HG02571 (cell line): ENCODE measurements at regions not wholly inside any gene's neighbourhood (a gene's known extent, or its start where the extent isn't known, plus 50 kb on each side); places are given as distances from the start of the nearest gene placed in this dataset.

Experiments used
- ATAC-seq: cut with Tn5 transposase; IDR thresholded peaks from one replicate; pipeline ENCODE4 v1.9.1; 2021; ENCODE audit warnings: mild to moderate bottlenecking, moderate library complexity; ENCODE audit not compliant: unreplicated experiment

DNA sequence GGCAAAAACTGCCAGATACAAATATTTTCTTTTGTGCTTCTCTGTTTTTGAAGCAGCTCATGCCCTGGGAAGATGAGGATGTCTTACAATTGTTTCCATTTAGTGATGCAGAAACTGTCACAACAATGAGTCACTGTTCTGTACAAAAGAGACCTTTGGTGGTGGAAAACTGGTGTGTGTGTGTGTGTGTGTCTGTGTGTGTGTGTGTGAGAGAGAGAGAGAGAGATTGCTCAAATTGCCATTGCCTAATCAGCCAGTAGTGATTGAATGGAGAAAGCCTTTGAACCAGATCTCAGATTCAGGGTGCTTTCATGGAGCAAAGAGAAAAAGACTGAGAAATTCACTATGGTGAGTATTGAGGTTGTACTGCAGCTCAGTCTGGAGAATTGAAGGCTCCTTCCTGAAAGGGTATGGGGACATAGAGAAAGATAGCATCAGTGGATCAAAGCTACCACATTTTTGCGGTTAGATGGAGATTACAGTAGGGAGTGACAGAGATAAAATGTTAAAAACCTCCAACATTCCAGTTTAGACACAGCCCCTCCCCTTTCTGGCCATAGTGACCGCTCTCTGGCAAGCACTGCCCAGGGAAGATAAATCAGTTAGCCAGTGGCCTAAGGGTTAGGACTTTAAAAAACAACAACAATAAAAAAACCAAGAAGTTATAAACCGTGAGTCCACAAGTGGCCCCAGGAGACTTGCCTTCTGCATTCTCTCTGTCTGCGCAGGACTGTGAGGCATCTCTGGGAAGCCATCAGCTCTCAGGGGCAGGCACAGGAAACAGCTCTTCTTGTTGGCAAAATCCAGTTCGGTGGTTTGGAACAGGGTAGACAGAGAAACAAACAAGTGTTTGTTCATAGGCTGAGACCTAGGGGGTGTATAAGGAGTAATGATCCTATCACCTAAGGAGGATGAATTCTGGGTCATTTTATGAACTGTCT is 406.5 kb downstream of the DUSP10 start:
- ATAC-seq, result no peak

DNA sequence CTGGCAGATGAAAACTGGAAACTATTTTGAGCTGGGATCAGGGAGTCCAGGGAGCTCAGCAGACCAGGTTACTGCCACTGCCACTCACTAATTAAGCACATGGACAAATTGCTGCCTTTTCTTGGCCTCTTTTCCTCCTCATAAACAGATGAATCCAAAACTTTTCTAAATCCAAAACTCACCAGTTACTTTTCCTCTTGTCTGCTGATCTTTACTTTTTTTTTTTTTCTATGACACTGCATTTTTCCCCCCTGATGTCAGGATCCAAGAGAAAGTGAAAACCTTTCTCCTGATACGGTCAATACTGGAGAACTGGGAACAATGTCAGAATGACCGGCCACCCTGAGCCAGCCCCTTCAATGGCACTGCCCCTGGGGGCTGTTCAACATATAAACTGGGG is 405.8 kb downstream of the DUSP10 start:
- no peak for ATAC-seq

DNA sequence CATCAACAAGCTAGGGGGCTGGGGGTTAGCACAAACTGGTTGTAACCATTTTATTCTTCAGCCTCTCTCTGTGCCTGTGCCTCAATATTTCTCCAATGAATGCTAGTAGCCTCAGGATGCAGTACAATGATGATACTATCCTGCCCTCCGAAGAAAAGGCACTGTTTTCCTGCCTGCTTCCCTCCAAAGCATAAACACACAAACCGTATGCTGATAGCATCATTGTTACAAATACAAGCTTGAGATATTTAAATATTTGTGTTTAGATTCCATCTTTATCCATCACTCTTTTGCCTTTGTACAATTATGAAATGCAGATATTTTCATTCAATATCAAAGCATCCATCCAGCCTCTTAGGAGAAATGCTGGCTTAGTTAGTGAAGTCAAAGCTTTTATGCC is 404.8 kb downstream of the DUSP10 start:
- no peak for ATAC-seq

DNA sequence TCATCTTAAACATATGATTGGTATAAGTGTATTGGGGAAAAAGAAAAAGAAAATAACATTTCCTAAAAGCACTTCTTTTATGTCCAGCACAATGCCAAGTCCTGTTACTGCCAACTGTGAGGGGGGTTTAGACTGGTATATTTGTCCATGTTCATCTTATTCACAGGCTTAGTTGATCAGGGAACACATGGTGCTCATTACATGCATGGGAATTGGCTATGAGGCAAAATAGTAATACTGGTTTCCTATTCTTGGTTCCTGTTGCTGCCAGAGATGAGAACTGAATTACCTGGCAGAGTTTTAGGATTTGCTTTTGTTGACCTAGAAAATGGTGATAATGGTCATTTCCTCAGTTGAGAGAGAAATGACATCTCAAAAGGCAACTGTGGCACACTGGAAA is 398.8 kb downstream of the DUSP10 start:
- no peak for ATAC-seq

DNA sequence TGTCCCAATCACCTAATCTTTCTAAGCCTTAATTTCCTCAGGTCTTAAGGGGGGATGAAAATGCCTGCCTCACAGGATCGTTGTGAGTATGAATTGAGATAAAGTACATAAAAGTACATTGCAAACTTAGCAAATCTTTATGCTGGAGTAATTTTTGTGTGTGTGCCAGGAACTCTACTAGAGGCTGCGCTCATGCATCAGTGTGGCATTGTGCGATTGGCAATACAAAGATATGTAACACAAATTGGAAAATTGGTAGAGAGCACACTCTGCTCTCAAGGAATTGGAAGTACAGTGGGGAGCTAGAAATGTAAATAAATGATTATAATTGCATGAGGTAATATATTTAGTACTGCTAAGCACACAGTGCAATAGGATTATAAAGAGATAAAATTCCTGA is 398.3 kb downstream of the DUSP10 start:
- no peak for ATAC-seq

DNA sequence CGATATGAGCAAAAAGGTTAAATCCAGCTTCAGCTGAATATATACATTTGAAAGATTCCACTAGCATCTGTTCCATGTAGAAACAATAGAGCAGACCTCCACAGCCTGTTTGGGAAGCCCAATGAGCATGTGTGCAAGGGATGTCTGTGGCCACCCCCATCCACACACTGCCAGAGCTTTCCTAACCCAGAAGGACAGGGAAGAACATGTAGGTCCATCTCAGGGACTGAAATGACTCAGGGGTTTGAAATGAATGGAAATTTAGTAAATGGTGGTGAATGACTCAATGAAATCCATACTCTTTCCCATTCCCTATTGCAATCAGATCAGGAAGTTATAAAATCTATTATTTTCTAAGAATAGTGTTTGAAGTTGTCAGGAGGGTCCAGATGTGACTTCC is 397.2 kb downstream of the DUSP10 start:
- no peak for ATAC-seq

DNA sequence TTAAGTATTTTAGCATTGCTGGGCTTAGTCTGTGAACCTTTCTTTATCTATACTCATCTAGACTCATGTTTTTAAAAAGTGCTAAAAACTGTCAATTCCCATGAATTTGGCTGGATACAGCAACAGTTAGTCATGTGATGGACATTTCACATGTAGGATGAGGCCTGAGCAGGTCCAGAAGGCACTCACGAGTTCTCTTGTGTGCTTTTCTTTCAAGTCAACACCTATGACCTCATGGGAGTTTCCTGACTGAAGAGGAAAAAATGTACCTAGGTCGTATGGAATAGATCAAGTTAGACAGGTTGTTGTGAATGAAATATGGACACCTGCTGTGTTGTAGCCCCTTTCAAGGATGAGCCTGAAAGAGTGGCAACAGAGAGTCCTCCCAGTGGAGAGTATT is 394.2 kb downstream of the DUSP10 start:
- no peak for ATAC-seq

DNA sequence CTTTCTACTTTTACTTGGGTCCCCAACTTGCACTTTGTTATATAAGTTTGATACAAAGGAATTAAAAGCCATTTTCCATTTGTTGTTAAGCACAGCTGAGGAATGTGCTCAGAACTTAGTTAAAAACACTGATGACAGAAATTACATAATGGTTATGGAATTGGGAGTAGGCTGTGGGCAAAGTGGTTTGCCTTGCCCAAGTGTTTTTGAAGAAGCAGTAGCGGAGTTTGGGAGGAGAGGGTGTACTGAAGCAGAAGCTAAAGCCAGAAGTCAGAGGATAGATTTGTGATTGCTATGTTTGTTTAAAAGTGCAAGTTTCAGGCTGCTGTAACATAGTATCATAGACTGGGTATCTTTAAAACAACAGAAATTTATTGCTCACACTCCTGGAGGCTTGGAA is 391.8 kb downstream of the DUSP10 start:
- ATAC-seq, result no peak

DNA sequence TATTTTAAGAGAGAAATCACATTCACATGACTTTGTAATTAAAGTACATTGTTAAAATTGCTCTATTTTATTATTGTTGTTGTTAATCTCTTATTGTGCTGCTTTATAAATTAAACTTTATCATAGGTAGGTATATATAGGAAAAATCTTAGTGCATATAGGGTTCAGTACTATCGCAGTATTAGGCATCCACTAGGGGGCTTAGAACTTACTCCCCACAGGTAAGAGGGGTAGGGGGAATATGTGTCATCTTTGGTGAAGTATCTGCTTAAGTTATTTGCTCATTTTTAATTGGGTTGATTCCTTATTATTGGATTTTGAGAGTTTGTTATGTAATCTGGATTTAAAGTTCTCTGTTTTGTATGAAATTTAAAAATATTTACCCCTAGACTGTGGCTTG is 385.2 kb downstream of the DUSP10 start:
- no peak for ATAC-seq

DNA sequence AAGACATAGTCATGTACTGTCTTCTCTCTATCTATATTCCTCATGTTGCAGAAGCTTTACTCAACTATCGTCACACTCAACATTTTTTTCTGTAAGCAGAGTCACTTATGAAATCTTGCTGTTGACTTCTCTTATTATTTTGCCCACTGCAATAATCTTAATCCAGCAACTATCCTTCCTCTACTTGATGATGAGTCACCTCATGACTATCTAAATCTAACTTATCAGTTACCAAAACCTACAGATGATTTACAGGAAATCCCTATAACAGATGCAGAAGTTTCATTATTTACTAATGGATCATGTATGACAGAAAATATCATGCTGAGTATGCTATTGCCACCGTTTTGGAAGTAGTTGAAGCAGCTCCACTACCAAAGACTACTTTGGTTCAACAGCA is 378.9 kb downstream of the DUSP10 start:
- ATAC-seq, result no peak

DNA sequence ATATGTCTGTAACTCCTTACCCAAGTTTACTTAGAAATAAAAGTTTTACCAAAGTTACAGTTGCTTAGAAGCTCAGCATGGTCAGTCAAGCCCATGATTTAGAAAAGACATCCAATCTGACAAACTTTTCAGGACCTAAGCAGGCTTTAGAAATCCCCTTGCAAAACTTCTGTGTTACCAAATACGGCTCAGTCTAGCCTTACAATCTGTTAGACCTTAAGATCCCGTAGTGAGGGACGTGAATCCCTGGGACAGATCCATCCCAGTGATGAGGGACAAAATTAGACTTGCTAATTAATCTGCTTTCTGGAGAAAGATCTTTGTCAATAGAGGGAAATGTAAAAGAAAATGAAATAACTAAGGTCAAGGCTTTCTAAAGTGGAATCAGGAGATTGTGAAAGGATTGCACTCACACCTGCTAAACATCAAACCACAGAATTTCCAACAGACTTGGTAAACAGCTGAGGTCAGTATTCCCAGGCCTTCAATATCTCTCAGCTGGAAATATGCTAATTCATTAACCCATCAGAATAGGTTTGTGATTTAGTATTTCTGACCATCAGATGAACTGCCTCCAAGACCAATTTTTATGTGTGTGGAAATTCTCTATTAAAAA is 375.3 kb downstream of the DUSP10 start:
- no peak for ATAC-seq

DNA sequence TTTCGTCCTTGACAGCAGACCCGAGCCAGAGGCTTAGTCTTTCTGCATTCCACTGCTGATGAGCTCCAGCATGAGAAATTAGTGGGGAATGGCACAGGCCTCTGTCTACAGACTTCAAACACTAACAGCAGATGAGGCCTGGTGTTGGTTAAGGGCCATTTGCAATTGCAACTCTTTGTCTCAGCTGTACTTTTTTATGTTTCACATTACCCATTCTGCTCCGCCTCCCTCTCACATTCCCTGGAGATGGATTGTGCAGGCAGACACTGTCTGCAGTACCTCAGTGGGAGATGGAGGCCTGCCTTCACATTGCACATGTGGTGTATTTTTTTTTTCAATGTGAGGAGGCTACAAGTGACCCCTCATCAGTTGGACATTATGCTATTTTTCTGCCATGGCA is 370.2 kb downstream of the DUSP10 start:
- ATAC-seq, result no peak

DNA sequence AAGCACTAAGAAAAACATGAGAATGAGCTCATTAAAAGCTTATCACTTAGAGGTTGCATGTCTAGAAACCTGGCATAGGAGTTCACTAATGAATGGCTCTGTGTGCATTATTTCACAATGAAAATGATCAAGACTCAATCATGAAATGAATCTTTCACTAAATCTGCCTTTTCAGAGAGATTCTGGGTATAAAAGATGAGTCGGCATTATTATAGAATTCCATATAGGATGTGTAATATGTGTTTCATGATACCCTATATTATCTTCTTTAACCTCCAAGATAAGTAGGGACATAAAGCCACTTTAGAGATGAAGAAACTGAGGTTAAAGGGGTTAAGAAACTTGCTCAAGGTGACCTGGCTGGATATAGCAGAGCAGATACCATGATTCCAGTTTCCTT is 368.1 kb downstream of the DUSP10 start:
- ATAC-seq, result no peak

DNA sequence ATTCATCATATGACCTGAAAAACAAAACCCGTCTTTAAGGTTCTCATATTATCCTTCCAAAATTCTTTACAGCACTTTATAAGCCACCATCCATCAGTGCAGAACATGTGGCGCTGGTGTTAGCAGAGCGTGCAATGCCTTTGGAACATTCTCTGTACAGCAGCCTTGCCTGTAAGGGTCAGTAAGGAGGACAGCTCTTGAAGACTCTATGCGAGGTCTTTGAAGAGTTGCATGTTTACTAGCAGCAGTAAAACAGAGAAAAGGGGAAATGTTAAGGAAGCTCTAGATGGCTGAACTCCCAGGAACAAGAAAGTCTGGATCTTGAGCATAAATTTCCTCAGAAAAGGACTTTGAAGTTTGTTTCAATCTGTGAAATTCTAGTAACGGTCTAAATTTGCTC is 365.6 kb downstream of the DUSP10 start:
- ATAC-seq, result no peak

DNA sequence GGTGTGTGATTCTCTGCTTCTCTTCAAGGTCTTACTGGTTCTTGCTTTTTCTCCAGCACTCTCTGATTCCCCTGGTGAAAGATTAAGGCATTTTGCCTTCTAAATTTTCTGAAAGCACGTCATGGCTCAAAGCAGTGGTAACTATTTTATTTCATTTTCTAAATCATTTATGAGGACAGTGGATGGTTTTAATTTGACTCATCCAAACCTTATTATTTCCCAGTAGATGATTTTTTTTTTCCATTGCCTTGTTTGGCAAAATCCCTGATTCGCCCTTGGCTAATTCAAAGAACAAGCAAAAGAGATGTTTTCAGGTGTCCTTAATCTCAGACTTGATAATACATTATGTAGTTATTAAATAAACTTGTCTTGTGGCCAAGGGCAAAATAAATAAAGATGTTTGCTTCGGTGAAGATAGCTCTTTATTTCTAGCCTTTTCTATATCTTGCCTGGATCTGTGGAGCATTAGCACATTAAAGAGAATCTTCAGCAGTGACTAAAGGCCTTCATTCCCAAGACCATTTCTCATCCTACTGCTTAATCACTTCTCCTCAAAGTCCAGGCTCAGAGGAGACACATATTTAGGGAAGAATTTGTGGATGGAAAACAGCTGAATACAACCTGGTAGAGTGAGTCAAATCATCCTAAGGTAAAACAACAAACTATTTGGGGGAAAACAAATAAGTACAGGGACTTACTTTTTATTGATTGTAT is 359.8 kb downstream of the DUSP10 start:
- ATAC-seq, result no peak

DNA sequence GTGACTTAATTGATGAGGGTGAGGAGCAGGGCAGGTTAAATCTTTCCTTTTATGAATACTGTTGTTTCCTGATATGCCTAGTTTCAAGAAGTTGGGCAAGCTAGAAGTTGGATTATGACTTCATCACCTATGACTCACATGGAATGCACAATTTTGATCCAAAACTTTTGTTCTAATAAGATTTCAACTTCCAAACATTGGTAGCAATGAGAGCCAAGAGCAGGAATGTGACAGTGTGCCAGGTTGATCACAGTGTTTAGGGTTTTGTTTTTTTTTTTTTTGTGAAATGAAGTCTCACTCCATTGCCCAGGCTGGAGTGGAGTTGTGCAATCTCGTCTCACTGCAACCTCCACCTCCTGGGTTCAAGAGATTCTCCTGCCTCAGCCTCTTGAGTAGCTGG is 349.4 kb downstream of the DUSP10 start:
- no peak for ATAC-seq

DNA sequence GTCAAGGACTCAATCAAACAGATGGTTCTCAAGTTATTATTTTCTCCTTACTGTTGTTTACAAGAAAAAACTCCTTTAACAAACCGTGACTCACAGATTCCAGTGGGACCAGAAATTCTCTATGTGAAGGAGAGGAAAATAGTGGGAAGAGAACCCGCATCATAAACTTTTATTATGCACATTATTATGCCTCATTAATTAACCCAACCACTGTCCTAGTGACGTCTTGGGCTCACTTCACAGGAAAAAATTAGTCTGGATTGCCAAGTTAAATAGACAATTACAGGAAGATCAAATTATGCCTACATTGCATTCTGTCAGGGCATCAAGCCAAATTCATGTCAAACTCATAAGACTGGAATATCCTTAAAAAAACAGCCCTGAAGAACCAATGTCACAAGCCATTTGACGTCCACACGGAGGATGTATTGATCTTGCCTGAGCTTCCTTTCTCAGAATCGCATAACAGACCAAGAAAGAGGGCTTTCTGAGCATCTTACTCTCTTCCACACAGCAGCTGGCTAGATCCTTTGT is 347.8 kb downstream of the DUSP10 start:
- ATAC-seq, result no peak

DNA sequence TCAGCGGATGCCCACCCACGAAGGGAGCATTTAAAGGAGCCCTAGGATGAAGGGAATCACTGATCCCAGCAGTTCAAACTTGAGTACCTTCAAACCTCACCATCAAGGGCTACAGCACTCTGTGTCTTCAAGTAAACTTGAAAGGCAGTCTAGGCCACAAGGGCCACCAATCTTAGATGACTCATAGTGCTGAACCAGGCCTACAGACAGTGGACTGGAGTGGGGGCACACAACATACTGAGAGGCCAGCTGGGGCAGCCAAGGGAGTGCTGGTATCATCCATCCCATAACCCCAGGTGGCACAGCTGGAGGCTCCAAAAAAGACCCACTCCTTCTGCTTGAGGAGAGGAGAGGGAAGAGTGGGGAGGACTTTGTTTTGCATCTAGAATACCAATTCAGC is 345.4 kb downstream of the DUSP10 start:
- no peak for ATAC-seq

DNA sequence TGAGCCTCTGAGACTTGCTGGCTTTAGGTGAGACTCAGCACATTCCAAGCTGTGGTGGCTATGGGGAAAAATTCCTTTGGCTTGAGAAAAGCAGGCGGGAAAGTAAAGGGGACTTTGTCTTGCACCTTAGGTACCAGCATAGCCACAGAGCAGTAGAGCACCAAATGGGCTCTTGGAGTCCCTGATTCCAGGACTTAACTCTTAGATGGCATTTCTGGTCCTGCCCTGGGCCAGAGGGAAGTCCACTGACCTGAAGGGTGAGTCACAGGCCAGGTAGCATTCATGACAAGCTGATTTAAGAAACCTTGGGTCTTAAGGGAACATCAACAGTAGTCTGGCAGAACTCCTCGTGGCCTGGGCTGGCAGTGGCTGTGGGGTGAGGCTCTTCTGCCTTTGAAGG is 344.7 kb downstream of the DUSP10 start:
- no peak for ATAC-seq

DNA sequence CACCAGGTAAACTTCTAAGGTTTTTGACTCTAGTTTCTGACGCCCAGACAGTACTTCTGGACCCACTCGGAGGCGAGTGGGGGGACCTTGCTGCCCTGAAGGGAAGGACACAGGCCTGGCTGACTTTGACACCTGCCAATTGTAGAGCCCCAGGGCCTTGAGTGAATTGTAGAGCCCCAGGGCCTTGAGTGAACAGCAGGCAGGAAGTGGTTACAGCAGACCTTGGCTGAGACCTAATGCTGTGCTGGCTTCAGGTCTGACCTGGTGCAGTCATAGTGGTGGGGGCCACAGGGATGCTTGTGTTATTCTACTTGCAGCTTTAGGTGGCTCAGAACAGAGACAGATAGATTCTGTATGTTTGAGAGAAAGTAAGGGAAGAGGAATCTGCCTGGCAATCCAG is 344.3 kb downstream of the DUSP10 start:
- ATAC-seq, result no peak

DNA sequence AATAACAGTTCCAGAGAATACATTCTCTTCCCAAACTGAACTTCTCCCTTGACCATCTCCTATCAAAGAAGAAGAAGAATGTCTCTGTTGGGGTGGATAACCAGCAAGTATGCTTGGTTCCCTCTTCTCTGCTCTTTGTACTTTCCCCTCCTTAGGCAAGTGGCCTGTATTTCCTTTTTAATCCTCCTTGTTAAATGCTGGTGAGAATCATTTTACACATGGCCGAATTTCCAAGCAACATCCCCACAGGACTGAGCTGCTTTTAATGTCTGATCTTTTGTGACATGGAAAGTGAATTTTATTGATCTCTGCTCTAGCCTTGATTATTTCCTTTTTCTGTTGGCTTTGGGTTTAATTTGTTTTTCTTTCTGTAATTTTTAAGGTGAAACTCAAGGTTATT is 336.7 kb downstream of the DUSP10 start:
- no peak for ATAC-seq
